ENCODE measurements at regions not wholly inside any gene's neighbourhood (a gene's known extent, or its start where the extent isn't known, plus 50 kb on each side); places are given as distances from the start of the nearest gene placed in this dataset.

DNA sequence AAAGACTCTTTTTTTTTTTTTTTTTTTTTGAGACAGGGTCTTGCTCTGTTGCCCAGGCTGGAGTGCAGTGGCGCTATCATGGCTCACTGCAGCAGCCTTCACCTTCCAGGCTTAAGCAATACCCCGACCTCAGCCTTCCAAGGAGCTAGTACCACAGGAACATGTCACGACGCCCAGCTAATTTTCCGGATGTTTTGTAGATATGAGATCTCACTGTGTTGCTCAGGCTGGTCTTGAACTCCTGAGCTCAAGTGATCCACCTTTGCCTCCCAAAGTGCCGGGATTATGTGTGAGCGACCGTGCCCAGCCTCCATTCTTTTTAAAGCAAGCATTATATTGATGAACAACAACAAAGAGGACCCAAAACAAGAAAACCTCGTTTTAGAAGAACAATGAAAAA is 307.1 kb upstream of the ID2 start:
- no peaks in the 10 kb centered on the region for H3K27me3 ChIP-seq
- H3K9me3 ChIP-seq (ENCODE audit: low read depth) = no peaks in the 10 kb centered on the region
- no peak overlapping the region for H3K27ac ChIP-seq
- H3K4me1 ChIP-seq (ENCODE audit: low read depth) = peaks cover 13% of the 10 kb centered on the region
- TF ChIP-seq, protein P1, sequence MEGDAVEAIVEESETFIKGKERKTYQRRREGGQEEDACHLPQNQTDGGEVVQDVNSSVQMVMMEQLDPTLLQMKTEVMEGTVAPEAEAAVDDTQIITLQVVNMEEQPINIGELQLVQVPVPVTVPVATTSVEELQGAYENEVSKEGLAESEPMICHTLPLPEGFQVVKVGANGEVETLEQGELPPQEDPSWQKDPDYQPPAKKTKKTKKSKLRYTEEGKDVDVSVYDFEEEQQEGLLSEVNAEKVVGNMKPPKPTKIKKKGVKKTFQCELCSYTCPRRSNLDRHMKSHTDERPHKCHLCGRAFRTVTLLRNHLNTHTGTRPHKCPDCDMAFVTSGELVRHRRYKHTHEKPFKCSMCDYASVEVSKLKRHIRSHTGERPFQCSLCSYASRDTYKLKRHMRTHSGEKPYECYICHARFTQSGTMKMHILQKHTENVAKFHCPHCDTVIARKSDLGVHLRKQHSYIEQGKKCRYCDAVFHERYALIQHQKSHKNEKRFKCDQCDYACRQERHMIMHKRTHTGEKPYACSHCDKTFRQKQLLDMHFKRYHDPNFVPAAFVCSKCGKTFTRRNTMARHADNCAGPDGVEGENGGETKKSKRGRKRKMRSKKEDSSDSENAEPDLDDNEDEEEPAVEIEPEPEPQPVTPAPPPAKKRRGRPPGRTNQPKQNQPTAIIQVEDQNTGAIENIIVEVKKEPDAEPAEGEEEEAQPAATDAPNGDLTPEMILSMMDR (IDR thresholded peaks at IDR 0.05; ENCODE audit: low read depth, low read length) = no peak
- no peak for DNase-seq (ENCODE audit: low read depth in 1 of 2, low spot score in 1 of 2)
- H3K4me3 ChIP-seq = no peak overlapping the region
- H3K36me3 ChIP-seq = no peaks in the 10 kb centered on the region

DNA sequence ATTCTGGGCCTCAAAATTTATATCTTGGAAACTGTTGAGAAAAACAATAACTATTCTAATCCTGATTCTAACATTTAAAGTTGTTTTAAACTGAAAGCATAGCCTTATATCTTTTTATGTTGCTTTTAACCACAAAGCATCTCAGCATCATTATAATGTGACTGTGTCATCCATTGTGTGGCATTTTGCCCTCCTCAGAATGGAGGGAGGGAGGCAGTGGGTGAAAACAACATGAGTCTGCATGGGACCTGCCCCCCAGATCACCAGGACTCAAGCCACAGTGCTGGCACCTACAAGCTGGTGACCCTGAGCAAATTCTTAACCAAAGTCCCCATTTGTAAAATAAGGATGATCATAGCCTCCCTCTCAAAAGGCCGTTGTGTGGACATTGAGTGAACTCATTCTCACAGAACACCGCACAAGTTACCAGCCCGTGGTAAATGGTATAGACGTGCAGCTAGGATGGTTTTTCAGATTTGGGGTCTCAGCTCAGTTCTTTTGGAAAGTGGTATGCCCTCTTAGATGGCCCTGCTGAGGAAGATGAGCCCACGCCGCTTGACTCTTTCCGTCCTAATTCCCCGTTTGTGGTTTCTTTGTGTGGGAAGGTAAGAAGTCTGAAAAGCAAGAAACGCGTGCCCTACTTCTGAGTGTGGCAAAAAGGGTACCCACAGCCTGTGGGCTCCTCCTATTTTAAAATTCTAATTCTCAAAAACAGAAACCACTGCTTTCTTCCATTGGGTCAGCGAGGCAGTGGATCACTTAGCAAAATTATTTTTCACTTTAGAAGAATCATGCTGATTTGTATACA is 305.0 kb upstream of the ID2 start:
- no peaks in the 10 kb centered on the region for H3K9me3 ChIP-seq (ENCODE audit: low read depth)
- TF ChIP-seq, protein P1 (IDR thresholded peaks at IDR 0.05; ENCODE audit: low read depth, low read length) = no peak
- DNase-seq (ENCODE audit: low read depth in 1 of 2, low spot score in 1 of 2) = no peak

DNA sequence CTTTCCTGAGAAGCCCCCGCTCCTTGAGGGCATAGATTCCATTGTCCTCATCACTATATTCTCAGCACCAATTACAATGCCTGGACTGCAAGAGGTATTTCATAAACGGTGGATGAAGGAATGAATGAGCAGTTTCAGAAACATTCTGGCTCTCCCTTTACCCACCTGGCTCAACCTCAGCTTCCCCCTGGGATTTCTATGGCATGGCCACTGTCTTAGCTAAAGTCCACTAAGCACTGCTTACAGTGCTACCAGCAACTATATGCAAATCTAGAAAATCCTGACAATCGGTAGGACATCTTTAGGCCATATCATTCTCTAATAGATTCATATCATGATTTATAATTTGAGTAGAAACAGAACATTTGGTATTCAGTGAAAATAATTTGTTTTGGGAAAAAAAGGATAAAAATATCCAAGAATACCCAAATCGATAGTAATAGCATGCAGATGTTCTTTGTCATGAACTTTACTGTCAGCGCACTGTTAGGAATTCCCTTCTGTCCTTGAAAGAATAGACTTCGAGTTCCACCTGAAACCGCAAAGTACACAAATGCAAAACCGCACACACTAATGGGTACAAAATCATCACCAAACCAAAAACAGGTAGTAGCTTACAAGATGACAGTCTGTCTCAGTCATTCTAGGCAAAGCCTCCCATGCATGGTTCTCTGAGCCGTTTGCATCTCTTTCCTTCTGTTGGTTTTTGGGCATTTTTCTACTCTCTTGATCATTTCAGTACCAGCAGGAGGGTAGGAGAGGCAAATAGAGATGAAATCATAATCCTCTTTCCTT is 303.6 kb upstream of the ID2 start:
- no peaks in the 10 kb centered on the region for H3K9me3 ChIP-seq (ENCODE audit: low read depth)
- no peak overlapping the region for H3K4me3 ChIP-seq
- no peaks in the 10 kb centered on the region for H3K27me3 ChIP-seq
- no peak overlapping the region for H3K27ac ChIP-seq
- peaks cover 28% of the 10 kb centered on the region for H3K4me1 ChIP-seq (ENCODE audit: low read depth)
- no peaks in the 10 kb centered on the region for H3K36me3 ChIP-seq
- DNase-seq (ENCODE audit: low read depth in 1 of 2, low spot score in 1 of 2) = no peak
- TF ChIP-seq, protein P1 (IDR thresholded peaks at IDR 0.05; ENCODE audit: low read depth, low read length) = no peak

More for the DNA sequence above, 305.0 kb upstream of the ID2 start:
- no peaks in the 10 kb centered on the region for H3K36me3 ChIP-seq
- H3K27me3 ChIP-seq = no peaks in the 10 kb centered on the region
- H3K27ac ChIP-seq = no peak overlapping the region
- H3K4me1 ChIP-seq (ENCODE audit: low read depth) = peaks cover 28% of the 10 kb centered on the region
- no peak overlapping the region for H3K4me3 ChIP-seq

DNA sequence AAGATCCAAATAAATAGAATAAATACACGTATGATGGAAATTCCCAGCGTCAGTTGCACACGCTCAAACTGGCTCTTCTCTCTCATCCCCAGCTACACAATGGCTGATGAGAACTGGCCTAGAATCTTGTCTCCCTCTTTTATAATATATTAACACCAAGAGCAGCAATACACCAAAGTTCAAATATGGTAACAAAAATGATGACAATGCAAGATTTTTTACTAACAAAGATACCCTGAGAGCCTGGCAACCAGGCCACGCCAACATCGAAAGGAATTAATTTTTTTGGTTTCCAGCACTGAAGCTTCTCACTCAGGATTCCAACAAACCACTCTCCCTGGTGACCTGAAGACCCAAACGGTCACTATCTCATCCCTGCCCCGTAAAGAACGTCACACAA is 302.7 kb upstream of the ID2 start:
- H3K9me3 ChIP-seq (ENCODE audit: low read depth) = no peaks in the 10 kb centered on the region
- peak overlapping the region; percentile 76 for H3K27ac ChIP-seq

DNA sequence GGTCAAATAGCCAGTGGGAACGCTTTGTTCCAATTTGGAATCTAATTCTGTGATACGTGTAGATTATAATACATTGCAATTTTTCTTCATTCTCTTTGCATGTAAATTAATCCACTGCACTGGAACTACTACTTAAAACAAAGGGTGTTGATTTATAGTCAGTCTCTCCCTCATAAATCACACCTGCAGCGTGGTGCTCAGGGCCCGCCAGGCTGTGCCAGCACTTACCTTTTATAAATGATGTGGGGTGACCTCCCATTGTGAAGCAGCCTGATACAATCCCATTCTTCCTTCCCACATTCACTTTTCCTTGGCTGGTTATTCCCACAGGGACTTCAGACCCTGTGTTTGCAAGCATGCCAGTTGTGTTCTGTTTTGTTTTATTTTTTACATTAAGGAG is 302.3 kb upstream of the ID2 start:
- H3K36me3 ChIP-seq = no peaks in the 10 kb centered on the region
- no peaks in the 10 kb centered on the region for H3K9me3 ChIP-seq (ENCODE audit: low read depth)
- no peak for DNase-seq (ENCODE audit: low read depth in 1 of 2, low spot score in 1 of 2)
- H3K27ac ChIP-seq = peak overlapping the region; percentile 76
- H3K4me1 ChIP-seq (ENCODE audit: low read depth) = peaks cover 28% of the 10 kb centered on the region
- TF ChIP-seq, protein P1 (IDR thresholded peaks at IDR 0.05; ENCODE audit: low read depth, low read length) = no peak
- H3K4me3 ChIP-seq = no peak overlapping the region
- H3K27me3 ChIP-seq = no peaks in the 10 kb centered on the region

More for the DNA sequence above, 302.7 kb upstream of the ID2 start:
- DNase-seq (ENCODE audit: low read depth in 1 of 2, low spot score in 1 of 2) = no peak
- no peak overlapping the region for H3K4me3 ChIP-seq
- H3K36me3 ChIP-seq = no peaks in the 10 kb centered on the region
- no peaks in the 10 kb centered on the region for H3K27me3 ChIP-seq
- TF ChIP-seq, protein P1 (IDR thresholded peaks at IDR 0.05; ENCODE audit: low read depth, low read length) = no peak
- H3K4me1 ChIP-seq (ENCODE audit: low read depth) = peaks cover 28% of the 10 kb centered on the region
